GM12878 (cell line): ENCODE measurements at regions not wholly inside any gene's neighbourhood (a gene's known extent, or its start where the extent isn't known, plus 50 kb on each side); places are given as distances from the start of the nearest gene placed in this dataset.

Experiments
- CUX1 ChIP-seq: IDR thresholded peaks from 2 replicates; pipeline ENCODE4 v1.6.1; 2012; ENCODE audit warnings: improper control_type of control experiment, low read depth, low read length; ENCODE audit not compliant: insufficient replicate concordance
- POLR2A ChIP-seq: IDR thresholded peaks from 2 replicates; pipeline ENCODE4 v1.6.1; 2011; ENCODE audit warnings: low read depth, mild to moderate bottlenecking, low read length
- TF ChIP-seq, protein P1 (sequence below): IDR thresholded peaks from 2 replicates; pipeline ENCODE4 v1.6.1; 2012; ENCODE audit warnings: low read depth, low read length, improper control_type of control experiment
- TF ChIP-seq, protein P2 (sequence below): fragments of 450-650 bp; conservative IDR thresholded peaks from 2 replicates; pipeline ENCODE4 v1.6.1; 2017; ENCODE audit warnings: mild to moderate bottlenecking, moderate library complexity

DNA sequence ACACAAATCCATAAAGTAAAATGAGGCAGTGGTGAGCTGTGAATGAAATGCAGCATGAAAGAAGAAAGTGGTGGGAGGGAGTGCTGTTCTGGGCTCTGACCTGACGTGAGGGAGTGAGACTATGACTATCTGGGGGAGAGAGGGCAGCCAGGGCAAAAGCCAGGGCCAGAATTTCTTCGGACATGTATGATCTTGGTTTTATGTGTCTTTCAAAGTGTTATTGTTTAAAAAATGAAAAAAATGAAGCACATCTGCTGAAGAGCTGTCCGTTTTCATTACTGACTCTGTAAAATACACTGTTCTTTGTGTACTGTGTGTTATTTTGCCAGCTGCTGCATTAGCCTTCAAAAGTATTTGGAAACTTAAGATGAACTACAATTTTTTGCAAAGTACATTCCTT, 70.2 kb upstream of the KLF14 start:
- TF ChIP-seq CUX1 (no peak), POLR2A (no peak)
- TF ChIP-seq, protein P1, sequence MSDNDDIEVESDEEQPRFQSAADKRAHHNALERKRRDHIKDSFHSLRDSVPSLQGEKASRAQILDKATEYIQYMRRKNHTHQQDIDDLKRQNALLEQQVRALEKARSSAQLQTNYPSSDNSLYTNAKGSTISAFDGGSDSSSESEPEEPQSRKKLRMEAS = no peak
- TF ChIP-seq, protein P2, sequence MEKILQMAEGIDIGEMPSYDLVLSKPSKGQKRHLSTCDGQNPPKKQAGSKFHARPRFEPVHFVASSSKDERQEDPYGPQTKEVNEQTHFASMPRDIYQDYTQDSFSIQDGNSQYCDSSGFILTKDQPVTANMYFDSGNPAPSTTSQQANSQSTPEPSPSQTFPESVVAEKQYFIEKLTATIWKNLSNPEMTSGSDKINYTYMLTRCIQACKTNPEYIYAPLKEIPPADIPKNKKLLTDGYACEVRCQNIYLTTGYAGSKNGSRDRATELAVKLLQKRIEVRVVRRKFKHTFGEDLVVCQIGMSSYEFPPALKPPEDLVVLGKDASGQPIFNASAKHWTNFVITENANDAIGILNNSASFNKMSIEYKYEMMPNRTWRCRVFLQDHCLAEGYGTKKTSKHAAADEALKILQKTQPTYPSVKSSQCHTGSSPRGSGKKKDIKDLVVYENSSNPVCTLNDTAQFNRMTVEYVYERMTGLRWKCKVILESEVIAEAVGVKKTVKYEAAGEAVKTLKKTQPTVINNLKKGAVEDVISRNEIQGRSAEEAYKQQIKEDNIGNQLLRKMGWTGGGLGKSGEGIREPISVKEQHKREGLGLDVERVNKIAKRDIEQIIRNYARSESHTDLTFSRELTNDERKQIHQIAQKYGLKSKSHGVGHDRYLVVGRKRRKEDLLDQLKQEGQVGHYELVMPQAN = no peak
